SU-DHL-6 (cell line): ENCODE measurements at regions not wholly inside any gene's neighbourhood (a gene's known extent, or its start where the extent isn't known, plus 50 kb on each side); places are given as distances from the start of the nearest gene placed in this dataset.

Experiments
- EZH2phosphoT487 ChIP-seq: fragments of 200-600 bp; sonication (generic), shearing (Covaris generic); conservative IDR thresholded peaks from 2 replicates; pipeline ENCODE4 v1.6.1; 2018; ENCODE audit warnings: mild to moderate bottlenecking, antibody characterized with exemption, low read length, moderate library complexity, mixed read lengths
- TF ChIP-seq, protein P1 (sequence below): fragments of 200-600 bp; sonication (generic); IDR thresholded peaks from one replicate; pipeline ENCODE4 v1.5.1; 2017; ENCODE audit warnings: antibody characterized with exemption, mild to moderate bottlenecking, low read length, moderate library complexity; ENCODE audit not compliant: insufficient read depth, poor library complexity, severe bottlenecking

DNA sequence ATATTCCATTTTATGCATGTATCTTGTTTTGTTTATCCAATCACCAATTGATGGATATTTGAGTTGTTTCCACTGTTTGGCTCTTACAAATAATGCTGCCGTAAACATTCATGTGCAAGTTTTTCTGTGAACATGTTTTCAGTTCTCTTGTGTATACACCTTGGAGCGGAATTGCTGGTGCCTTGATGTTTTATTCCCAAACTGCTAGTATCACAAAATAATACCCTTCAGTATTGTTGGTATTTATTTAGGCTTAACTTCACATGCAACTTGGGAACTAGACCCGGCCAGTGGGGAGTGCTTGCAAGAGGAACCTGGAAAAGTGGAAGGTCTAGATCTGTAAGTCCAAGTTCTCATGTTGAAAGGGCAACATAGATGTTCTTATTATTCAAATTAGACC lies 115.9 kb downstream of the CRYAA start:
- TF ChIP-seq, protein P1, sequence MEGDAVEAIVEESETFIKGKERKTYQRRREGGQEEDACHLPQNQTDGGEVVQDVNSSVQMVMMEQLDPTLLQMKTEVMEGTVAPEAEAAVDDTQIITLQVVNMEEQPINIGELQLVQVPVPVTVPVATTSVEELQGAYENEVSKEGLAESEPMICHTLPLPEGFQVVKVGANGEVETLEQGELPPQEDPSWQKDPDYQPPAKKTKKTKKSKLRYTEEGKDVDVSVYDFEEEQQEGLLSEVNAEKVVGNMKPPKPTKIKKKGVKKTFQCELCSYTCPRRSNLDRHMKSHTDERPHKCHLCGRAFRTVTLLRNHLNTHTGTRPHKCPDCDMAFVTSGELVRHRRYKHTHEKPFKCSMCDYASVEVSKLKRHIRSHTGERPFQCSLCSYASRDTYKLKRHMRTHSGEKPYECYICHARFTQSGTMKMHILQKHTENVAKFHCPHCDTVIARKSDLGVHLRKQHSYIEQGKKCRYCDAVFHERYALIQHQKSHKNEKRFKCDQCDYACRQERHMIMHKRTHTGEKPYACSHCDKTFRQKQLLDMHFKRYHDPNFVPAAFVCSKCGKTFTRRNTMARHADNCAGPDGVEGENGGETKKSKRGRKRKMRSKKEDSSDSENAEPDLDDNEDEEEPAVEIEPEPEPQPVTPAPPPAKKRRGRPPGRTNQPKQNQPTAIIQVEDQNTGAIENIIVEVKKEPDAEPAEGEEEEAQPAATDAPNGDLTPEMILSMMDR: no peak
- no peak for TF ChIP-seq EZH2phosphoT487
